GM23338 (cell line): ENCODE measurements at regions not wholly inside any gene's neighbourhood (a gene's known extent, or its start where the extent isn't known, plus 50 kb on each side); places are given as distances from the start of the nearest gene placed in this dataset.

Experiments used
- ATAC-seq: fragments of 200-7000 bp; cut with Tn5 transposase; 3 replicates; pipeline ENCODE4 v1.9.1; 2020
- DNase-seq: peaks from one replicate; pipeline ENCODE4 v3.0.0-alpha.2; 2015; ENCODE audit warnings: low spot score
- H2AFZ ChIP-seq: fragments of 200-600 bp; sonication (generic); 2 replicates; pipeline ENCODE4 v1.8.0; 2016; ENCODE audit warnings: antibody characterized with exemption, mild to moderate bottlenecking, moderate library complexity
- H3F3A ChIP-seq: fragments of 200-600 bp; sonication (generic); replicated peaks from 2 replicates; pipeline ENCODE4 v1.8.0; 2017; ENCODE audit warnings: antibody characterized with exemption, mixed run types, low read depth
- H3K27ac ChIP-seq: fragments of 200-600 bp; sonication (generic); 2 replicates; pipeline ENCODE4 v1.6.1; 2016; ENCODE audit warnings: low read depth
- H3K27me3 ChIP-seq: fragments of 200-600 bp; sonication (generic); 2 replicates; pipeline ENCODE4 v1.8.0; 2016; ENCODE audit warnings: mild to moderate bottlenecking, mixed run types, moderate library complexity; ENCODE audit not compliant: insufficient read depth
- H3K36me3 ChIP-seq: fragments of 200-600 bp; sonication (generic); 2 replicates; pipeline ENCODE4 v1.8.0; 2016; ENCODE audit warnings: mild to moderate bottlenecking; ENCODE audit not compliant: insufficient read depth
- H3K4me1 ChIP-seq: fragments of 200-600 bp; sonication (generic); 2 replicates; pipeline ENCODE4 v1.8.0; 2016; ENCODE audit warnings: mild to moderate bottlenecking, moderate library complexity; ENCODE audit not compliant: insufficient read depth
- H3K4me2 ChIP-seq: fragments of 200-600 bp; sonication (generic); 2 replicates; pipeline ENCODE4 v1.7.1; 2017; ENCODE audit warnings: mixed run types
- H3K4me3 ChIP-seq: fragments of 200-600 bp; sonication (generic); 2 replicates; pipeline ENCODE4 v1.6.1; 2016; ENCODE audit warnings: mixed run types
- H3K79me2 ChIP-seq: fragments of 200-600 bp; sonication (generic); replicated peaks from 2 replicates; pipeline ENCODE4 v1.8.0; 2017; ENCODE audit warnings: mild to moderate bottlenecking; ENCODE audit not compliant: insufficient read depth
- H3K9me2 ChIP-seq: fragments of 200-600 bp; sonication (generic); 2 replicates; pipeline ENCODE4 v1.8.0; 2017; ENCODE audit not compliant: insufficient read depth
- H4K20me1 ChIP-seq: fragments of 200-600 bp; sonication (generic); replicated peaks from 2 replicates; pipeline ENCODE4 v1.8.0; 2017; ENCODE audit warnings: mild to moderate bottlenecking; ENCODE audit not compliant: insufficient read depth
- H3K27ac Mint-ChIP-seq: 2 replicates; pipeline ENCODE4 v1.8.0; 2020; ENCODE audit warnings: inconsistent platforms, mild to moderate bottlenecking, moderate library complexity, mixed read lengths
- H3K27me3 Mint-ChIP-seq: 3 replicates; pipeline ENCODE4 v1.8.0; 2022; ENCODE audit warnings: low read depth, mild to moderate bottlenecking, moderate library complexity, mixed read lengths, inconsistent platforms; ENCODE audit not compliant: insufficient read depth, poor library complexity
- H3K36me3 Mint-ChIP-seq: 3 replicates; pipeline ENCODE4 v1.8.0; 2021; ENCODE audit warnings: low read depth, mild to moderate bottlenecking, inconsistent platforms, moderate library complexity, mixed read lengths
- H3K4me1 Mint-ChIP-seq: 3 replicates; pipeline ENCODE4 v1.8.0; 2020; ENCODE audit warnings: mild to moderate bottlenecking, inconsistent platforms, mixed read lengths
- H3K4me3 Mint-ChIP-seq: 3 replicates; pipeline ENCODE4 v1.8.0; 2021; ENCODE audit warnings: moderate library complexity, mild to moderate bottlenecking, inconsistent platforms, mixed read lengths
- H3K9me3 Mint-ChIP-seq: 3 replicates; pipeline ENCODE4 v1.8.0; 2020; ENCODE audit warnings: moderate library complexity, mild to moderate bottlenecking, inconsistent platforms, mixed read lengths
- CREB1 ChIP-seq: fragments of 250-450 bp; sonication (Bioruptor Pico); IDR thresholded peaks from 2 replicates; pipeline ENCODE4 v1.5.0; 2020; ENCODE audit warnings: low read depth, mild to moderate bottlenecking, moderate library complexity
- EZH2 ChIP-seq: fragments of 200-600 bp; sonication (generic); IDR thresholded peaks from one replicate; pipeline ENCODE4 v1.8.0; 2017; ENCODE audit warnings: antibody characterized with exemption, mild to moderate bottlenecking, low read depth; ENCODE audit not compliant: unreplicated experiment
- NANOG ChIP-seq: IDR thresholded peaks from 2 replicates; pipeline ENCODE4 v1.6.1; 2016; ENCODE audit warnings: antibody characterized with exemption, borderline replicate concordance
- POLR2AphosphoS5 ChIP-seq: IDR thresholded peaks from 2 replicates; pipeline ENCODE4 v1.6.1; 2016; ENCODE audit warnings: antibody characterized with exemption, low read depth
- REST ChIP-seq: IDR thresholded peaks from one replicate; pipeline ENCODE4 v1.6.1; 2018; ENCODE audit warnings: antibody characterized with exemption; ENCODE audit not compliant: unreplicated experiment
- TF ChIP-seq, protein P1 (sequence below), 2 experiments: fragments of 200-600 bp in 1 of 2; sonication (generic) in 1 of 2; conservative IDR thresholded peaks; 2 replicates each; pipeline versions ENCODE4 v1.5.1 to v1.6.1; 2016 to 2017; ENCODE audit warnings: antibody characterized with exemption in 2 of 2, low read depth in 2 of 2, mild to moderate bottlenecking in 2 of 2, moderate library complexity in 1 of 2
- TF ChIP-seq, protein P2 (sequence below): fragments of 250-450 bp; sonication (Bioruptor Pico); IDR thresholded peaks from 2 replicates; pipeline ENCODE4 v1.5.0; 2020; ENCODE audit warnings: mild to moderate bottlenecking, moderate library complexity

GRCh38 chr9:86521322-86521721 is 167.1 kb upstream of the TUT7 start:
- ATAC-seq (no peak), DNase-seq (no peak)
- H3K79me2 ChIP-seq, result no peaks in the 10 kb centered on the region
- H3K4me1 ChIP-seq, result no peaks in the 10 kb centered on the region
- H3K9me2 ChIP-seq, result no peaks in the 10 kb centered on the region; the same call in 1 of the 2 replicates
- no peak overlapping the region for H3K4me3 ChIP-seq
- H3K27ac Mint-ChIP-seq, result no peak overlapping the region
- no peak overlapping the region for H3K27ac ChIP-seq
- no peaks in the 10 kb centered on the region for H3K27me3 ChIP-seq
- no peak overlapping the region for H3K4me2 ChIP-seq
- no peak overlapping the region for H2AFZ ChIP-seq
- no peaks in the 10 kb centered on the region for H3K36me3 ChIP-seq
- no peaks in the 10 kb centered on the region for H4K20me1 ChIP-seq
- TF ChIP-seq CREB1 (no peak), EZH2 (no peak), POLR2AphosphoS5 (no peak), REST (no peak), NANOG (no peak)
- TF ChIP-seq, protein P1, sequence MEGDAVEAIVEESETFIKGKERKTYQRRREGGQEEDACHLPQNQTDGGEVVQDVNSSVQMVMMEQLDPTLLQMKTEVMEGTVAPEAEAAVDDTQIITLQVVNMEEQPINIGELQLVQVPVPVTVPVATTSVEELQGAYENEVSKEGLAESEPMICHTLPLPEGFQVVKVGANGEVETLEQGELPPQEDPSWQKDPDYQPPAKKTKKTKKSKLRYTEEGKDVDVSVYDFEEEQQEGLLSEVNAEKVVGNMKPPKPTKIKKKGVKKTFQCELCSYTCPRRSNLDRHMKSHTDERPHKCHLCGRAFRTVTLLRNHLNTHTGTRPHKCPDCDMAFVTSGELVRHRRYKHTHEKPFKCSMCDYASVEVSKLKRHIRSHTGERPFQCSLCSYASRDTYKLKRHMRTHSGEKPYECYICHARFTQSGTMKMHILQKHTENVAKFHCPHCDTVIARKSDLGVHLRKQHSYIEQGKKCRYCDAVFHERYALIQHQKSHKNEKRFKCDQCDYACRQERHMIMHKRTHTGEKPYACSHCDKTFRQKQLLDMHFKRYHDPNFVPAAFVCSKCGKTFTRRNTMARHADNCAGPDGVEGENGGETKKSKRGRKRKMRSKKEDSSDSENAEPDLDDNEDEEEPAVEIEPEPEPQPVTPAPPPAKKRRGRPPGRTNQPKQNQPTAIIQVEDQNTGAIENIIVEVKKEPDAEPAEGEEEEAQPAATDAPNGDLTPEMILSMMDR (conservative IDR thresholded peaks at IDR 0.05; ENCODE audit: low read depth in 2 of 2), result no peak
- TF ChIP-seq, protein P2, sequence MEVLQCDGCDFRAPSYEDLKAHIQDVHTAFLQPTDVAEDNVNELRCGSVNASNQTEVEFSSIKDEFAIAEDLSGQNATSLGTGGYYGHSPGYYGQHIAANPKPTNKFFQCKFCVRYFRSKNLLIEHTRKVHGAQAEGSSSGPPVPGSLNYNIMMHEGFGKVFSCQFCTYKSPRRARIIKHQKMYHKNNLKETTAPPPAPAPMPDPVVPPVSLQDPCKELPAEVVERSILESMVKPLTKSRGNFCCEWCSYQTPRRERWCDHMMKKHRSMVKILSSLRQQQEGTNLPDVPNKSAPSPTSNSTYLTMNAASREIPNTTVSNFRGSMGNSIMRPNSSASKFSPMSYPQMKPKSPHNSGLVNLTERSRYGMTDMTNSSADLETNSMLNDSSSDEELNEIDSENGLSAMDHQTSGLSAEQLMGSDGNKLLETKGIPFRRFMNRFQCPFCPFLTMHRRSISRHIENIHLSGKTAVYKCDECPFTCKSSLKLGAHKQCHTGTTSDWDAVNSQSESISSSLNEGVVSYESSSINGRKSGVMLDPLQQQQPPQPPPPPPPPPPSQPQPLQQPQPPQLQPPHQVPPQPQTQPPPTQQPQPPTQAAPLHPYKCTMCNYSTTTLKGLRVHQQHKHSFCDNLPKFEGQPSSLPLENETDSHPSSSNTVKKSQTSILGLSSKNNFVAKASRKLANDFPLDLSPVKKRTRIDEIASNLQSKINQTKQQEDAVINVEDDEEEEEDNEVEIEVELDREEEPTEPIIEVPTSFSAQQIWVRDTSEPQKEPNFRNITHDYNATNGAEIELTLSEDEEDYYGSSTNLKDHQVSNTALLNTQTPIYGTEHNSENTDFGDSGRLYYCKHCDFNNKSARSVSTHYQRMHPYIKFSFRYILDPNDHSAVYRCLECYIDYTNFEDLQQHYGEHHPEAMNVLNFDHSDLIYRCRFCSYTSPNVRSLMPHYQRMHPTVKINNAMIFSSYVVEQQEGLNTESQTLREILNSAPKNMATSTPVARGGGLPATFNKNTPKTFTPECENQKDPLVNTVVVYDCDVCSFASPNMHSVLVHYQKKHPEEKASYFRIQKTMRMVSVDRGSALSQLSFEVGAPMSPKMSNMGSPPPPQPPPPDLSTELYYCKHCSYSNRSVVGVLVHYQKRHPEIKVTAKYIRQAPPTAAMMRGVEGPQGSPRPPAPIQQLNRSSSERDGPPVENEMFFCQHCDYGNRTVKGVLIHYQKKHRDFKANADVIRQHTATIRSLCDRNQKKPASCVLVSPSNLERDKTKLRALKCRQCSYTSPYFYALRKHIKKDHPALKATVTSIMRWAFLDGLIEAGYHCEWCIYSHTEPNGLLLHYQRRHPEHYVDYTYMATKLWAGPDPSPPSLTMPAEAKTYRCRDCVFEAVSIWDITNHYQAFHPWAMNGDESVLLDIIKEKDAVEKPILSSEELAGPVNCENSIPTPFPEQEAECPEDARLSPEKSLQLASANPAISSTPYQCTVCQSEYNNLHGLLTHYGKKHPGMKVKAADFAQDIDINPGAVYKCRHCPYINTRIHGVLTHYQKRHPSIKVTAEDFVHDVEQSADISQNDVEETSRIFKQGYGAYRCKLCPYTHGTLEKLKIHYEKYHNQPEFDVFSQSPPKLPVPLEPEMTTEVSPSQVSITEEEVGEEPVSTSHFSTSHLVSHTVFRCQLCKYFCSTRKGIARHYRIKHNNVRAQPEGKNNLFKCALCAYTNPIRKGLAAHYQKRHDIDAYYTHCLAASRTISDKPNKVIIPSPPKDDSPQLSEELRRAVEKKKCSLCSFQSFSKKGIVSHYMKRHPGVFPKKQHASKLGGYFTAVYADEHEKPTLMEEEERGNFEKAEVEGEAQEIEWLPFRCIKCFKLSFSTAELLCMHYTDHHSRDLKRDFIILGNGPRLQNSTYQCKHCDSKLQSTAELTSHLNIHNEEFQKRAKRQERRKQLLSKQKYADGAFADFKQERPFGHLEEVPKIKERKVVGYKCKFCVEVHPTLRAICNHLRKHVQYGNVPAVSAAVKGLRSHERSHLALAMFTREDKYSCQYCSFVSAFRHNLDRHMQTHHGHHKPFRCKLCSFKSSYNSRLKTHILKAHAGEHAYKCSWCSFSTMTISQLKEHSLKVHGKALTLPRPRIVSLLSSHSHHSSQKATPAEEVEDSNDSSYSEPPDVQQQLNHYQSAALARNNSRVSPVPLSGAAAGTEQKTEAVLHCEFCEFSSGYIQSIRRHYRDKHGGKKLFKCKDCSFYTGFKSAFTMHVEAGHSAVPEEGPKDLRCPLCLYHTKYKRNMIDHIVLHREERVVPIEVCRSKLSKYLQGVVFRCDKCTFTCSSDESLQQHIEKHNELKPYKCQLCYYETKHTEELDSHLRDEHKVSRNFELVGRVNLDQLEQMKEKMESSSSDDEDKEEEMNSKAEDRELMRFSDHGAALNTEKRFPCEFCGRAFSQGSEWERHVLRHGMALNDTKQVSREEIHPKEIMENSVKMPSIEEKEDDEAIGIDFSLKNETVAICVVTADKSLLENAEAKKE (CRISPR knock-in tag), result no peak
- no peaks in the 10 kb centered on the region for H3K36me3 Mint-ChIP-seq
- H3K4me3 Mint-ChIP-seq, result no peak overlapping the region
- H3K27me3 Mint-ChIP-seq, result peaks cover 3% of the 10 kb centered on the region
- no peaks in the 10 kb centered on the region for H3F3A ChIP-seq
- no peaks in the 10 kb centered on the region for H3K4me1 Mint-ChIP-seq
- no peaks in the 10 kb centered on the region for H3K9me3 Mint-ChIP-seq
